Brain pericyte (primary cell): ENCODE measurements at regions not wholly inside any gene's neighbourhood (a gene's known extent, or its start where the extent isn't known, plus 50 kb on each side); places are given as distances from the start of the nearest gene placed in this dataset.
"Not testable (repeated sequence)": the region's sequence is repeated elsewhere in the genome, so short reads cannot be mapped to it uniquely, and the experiment has no call there.

ENCODE experiments used
- DNase-seq: peaks from one replicate; pipeline ENCODE4 v3.0.0-alpha.2; 2012; ENCODE audit warnings: low read depth, low spot score

DNA sequence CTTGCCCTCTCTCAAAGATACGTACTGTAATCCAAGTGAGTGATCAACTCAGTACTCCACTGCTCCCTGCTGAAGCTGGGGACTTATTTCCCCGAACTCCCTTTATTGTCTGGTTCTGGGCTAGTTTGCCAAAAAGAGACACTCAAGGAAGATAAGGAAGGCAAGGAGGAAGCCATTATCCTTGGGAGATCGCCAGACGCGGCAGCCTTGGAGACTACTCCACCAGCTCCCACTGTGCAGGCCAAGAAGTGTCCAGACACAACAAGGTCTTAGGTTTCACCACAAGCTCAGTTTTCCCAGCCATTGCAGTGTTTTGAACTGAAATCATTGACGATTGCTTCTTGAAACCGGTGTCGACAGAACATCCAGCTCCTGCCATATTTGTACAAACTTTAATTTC, 439.6 kb upstream of the UBE2E3 start:
- no peak for DNase-seq

DNA sequence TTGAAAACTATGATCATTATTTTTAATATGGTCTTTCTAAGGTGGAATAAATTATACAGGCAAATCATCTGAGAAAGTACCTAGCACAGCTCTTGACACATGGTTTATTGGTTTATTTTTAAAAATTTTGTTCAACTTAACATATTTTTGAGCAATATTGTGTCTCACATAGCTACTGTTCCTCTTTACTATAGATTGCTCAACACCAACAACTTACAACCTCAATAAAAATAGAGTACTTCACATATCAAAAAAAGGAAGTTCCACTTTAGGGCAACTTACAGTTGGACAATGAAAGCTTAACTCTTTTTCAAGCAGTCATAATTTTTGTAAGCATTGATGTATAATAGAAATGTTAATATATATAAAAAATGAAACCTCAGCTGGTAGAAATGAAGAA, 440.9 kb upstream of the UBE2E3 start:
- no peak for DNase-seq

DNA sequence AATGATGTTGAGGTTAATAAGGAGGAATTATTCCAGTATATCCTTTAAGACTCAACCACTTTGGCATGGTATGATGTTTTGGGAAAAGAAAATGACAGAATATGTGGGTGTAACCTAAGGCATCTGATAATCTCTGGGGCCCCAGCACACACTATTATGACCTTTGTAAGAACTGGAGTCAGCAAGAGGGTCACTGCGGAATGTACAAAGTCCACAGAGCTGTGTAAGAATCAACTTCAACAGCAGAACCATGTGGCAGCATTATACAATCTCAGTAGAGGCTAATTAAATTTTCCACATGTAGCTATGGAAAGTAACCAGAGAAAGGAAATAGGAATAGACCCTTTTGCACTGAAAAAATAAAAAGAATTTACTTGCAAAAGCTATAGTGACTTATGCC, 445.1 kb upstream of the UBE2E3 start:
- no peak for DNase-seq

DNA sequence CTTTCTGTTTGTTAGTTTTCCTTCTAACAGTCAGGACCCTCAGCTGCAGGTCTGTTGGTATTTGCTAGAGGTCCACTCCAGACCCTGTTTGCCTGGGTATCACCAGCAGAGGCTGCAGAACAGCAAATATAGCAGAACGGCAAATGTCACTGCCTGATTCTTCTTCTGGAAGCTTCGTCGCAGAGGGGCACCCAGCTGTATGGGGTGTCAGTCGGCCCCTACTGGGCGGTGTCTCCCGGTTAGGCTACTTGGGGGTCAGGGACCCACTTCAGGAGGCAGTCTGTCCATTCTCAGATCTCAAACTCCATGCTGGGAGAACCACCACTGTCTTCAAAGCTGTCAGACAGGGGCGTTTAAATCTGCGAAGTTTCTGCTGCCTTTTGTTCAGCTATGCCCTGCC, 448.6 kb upstream of the UBE2E3 start:
- DNase-seq, result not testable (repeated sequence)

DNA sequence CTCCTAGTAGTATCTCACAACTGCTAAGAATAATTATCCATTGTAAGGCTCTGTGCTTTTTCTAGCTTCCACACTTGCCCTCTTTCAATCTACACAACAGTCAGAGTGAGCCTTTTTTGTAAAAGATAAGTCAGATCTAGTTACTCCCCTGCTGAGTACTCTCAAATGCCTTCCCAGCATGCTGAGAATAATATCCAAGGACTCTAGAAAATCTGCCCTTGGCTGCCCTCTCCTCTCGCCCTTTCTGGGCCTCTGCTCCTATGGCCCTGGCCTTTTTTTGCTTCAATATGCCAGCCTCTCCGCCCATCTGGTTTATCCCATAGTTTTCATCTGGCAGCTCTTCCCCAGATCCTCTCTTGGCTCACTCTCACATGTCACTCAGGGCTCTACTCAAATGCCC, 455.9 kb upstream of the UBE2E3 start:
- no peak for DNase-seq

DNA sequence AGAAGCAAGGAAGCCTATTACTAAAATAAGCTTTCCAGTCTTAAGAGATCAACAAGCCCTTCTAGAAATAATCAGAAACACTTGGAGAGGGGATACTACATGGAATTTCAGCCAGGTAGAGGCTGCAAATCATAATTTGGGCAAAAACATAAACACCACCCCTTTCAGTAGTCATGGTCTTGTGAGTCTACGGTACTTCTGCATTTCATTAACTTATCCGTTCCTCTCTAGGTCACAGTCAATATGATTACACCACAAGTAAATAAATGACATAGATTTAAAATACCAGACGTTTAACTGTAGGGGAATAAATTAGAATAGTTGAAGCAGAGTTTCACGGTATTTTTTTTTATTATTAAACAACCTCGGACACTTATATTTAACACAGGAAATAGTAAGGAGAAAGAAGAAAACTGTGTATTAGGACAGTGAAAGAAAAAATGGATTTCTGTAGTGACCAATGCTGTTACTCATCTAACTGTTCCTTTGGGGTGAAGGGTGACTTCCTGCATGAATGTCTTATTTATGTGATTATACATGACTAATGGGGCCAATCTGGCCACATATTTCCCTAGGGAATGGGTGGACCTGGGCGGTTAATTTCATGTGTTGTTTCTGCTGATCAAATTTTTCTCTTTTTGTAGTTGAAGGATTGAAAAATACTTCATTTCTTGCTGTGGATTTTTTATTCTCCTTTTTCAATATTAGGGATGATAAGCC, 456.6 kb upstream of the UBE2E3 start:
- DNase-seq, result no peak

DNA sequence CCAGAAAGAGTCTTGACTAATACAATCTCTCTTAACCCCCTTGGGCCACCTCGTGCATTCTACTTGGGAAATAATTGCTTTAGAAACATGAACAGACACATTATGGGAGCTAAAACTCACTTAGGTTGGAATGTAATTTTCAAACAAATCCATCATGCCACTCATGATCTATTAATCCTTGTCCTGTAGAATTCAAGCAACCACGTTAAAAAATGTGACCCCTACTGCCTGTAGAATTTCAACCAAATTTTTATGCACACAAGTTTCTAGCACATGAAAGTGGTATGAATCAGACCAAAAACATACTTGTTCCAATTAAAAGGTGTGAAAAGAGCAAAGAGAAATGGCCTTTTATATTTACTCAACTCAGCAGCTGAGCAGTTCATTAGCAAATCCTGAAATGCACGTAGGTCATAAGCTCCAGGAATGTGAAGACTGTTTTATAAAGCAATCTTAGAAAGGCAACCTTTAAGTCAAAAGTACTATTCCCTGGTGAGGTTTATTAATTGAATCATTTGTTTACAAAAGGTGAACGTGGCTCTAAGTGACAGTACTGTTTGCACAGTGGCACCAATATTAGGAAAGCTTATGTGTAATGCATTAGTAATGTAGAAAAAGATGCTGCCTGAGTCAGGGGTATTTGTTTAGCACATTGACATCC, 459.4 kb upstream of the UBE2E3 start:
- DNase-seq, result no peak

DNA sequence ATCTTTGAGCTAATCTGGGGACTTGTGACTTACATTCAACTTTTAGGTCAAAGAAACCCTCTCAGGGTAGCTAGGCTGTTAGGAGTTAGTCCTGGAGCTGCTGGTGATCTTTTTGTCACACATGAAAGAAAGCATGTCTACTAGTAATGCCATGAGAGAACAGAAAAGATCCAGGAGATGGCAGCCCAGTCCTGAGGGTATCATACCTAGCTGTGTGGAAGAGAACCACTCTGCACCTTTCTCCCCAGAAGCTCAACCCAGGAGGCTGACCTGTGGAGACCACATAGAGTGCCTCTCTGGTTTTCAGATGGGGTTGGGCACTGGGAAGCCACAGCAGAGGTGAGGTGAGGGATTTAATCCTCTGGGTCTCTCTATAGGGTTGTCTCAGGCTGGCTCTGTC, 460.2 kb upstream of the UBE2E3 start:
- DNase-seq, result no peak

DNA sequence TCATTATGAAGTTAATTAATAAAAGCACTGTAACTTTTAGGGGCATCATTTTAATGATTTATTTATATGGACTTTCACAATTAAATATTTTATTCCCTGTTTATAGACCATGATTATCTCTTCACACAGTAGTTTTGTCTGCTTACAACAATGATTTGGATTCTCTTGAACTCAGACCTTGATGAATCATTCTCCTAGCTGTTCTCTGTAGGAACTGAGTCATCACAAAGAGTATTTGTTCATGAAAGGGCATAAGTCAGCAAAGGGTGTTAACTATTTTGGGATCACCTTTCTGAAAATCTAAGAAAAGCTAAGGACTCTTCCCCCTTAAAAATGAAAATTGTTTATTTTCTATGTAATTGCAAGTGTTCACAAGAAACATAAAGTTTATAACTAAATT, 461.1 kb upstream of the UBE2E3 start:
- no peak for DNase-seq

DNA sequence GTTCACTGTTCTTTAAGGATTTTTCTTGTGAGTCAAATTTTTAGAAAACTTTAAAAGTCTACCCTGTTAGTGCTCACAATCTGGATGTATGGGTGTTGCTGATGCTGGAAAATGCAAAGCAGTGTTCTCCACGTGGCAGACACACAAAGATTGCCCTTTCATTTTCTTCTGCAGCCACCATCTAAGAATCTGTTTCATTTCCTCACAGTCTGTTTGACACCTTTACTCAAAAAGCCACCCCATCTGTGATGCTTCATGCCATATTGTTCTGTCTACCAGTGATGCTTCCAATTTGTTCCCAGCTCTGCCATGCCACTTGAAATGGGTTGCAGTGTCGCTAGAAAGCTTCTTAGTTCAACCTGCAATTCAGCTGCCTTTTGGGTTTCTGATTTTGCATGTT, 464.2 kb upstream of the UBE2E3 start:
- DNase-seq, result no peak

DNA sequence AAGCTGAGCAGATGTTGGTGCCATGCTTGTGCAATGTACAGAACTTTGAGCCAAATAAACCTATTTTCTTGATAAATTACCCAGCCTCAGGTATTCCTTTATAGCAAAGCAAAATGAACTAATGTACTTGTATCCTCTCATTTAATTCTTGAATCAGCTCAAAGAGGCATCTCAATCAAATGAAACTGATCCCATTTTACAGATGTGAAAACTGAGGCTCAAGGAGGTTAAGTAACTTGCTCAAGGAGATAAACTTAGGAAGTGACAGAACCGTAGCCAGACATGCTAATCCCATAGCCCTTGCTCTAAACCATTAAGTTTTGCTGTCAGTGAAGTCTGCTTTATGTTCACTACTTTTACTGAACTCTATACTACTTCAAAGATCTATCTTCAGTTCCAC, 467.0 kb upstream of the UBE2E3 start:
- DNase-seq, result no peak

DNA sequence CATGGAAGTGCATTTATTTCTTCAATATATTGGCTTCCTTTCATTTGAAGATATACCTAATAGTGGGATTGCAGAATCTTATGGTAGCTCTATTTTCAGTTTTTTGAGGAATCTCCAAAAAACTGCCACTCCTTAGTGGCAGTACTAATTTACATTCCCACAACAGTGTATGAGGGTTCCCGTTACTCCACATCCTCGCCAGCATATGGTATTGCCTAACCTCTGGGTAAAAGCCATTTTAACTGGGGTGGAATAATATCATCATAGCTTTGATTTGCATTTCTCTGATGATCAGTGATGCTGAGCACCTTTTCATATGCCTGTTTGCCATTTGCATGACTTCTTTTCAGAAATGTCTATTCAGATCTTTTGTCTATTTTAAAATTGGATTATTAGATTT, 471.9 kb upstream of the UBE2E3 start:
- no peak for DNase-seq

DNA sequence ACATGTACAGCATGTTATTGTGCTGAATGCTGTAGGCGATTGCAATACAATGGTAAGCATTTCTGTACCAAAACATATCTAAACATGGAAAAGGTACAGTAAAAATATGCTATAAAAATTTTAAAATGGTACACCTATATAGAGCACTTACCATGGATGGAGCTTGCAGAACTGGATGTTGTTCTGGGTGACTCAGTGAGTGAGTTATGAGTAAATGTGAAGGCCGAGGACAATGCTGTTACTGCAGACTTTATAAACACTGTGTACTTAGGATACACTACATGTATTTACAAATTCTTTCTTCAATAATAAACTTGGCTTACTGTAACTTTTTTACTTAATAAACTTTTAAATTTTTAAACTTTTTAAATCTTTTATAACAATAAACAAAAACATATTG, 473.4 kb upstream of the UBE2E3 start:
- DNase-seq, result no peak

DNA sequence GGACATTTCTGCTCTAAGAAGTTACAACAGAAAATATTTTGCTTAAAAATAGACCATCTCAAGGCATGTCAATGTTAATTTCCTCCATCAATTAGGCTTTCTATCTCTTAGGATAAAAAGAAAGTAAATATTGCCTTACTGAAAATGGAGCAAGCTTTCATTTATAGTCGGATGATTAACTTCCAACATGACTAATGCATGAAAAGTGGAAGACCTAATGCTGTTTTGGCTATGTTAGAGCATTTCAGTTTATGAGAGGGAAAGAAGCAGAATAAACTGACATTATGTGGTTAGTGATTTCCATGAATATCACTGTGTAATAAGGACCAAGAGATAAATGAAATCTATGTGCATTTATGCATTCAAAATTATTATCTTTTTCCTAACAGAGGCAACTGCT, 475.2 kb upstream of the UBE2E3 start:
- no peak for DNase-seq

DNA sequence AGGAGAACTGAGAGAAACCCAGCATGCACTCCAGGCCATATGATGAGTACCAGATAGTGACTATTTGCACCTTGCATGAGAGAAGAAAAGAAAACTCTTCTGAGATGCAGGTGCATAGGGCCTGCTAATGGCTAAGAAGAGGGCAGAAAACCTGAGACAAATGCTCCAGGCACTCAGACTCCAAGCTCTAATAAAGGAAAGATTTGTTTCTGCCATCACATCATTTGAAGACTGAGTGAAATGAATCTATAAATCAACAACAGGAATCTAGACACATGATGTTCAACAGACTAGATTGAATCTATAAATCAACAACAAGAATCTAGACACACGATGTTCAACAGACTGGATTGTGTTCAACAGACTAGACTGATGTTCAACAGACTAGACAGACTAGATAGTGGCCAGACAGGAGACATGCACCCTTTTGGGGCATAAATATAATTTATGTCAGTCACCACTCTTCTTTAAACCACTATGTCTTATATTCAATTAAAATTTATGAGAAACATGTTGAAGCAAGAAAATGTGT, 482.7 kb upstream of the UBE2E3 start:
- no peak for DNase-seq

DNA sequence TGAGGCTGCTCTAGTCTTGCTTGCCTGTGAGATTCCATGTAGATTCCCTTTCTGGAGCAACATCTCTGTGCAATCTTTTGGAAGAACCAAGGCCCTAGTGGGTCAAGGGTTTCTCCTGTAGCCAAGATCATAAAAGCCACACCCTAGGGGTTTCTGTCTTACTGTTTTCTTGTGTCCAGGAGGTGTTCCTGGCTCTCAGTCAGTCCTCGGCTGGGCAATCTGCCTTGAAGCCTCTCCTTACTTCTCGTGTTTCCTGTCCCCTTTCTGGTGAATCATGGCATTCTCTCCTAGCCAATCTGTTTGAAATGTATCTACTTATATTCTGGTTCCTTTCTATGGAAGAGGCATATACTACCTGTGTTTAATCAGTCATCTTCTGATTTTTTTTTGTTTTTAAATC, 484.8 kb upstream of the UBE2E3 start:
- DNase-seq, result no peak

DNA sequence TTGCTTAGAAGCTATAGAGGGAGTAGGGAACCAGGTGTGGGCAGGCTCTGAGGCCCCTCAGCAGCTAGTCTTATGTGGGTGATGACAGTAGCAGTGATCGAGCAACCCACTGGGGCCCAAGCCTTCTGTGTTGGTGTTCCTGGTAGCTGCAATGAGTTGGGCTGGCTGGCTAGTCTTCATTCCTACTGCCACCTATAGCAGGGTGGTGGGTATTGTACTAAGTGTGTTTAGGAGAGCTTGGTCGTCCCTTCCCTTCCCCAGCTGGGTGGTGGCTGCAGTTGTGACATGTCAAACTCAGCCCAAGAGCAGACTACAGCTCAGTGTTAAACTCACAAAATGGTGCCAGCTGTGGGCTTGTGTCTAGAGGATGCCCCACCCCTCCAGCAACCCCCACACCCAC, 486.1 kb upstream of the UBE2E3 start:
- no peak for DNase-seq

DNA sequence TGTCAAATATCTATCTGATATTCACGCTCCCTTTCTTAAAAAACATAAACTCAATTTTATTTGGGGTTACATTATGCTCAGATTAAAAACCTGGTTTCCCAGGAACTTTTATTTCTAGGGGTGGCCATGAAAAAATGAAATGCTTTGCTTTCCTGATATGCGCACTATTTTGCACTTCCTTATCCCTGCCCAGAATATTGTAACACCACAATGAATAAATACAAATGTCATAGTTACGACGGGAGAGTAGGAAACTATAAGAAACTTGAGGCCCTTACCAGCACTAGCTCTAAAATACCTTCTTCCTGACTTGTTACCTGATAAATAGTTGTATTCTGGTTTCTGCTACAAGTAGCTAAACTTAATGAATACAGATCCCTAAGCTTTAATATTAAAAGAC, 475.6 kb upstream of the CWC22 start:
- no peak for DNase-seq

DNA sequence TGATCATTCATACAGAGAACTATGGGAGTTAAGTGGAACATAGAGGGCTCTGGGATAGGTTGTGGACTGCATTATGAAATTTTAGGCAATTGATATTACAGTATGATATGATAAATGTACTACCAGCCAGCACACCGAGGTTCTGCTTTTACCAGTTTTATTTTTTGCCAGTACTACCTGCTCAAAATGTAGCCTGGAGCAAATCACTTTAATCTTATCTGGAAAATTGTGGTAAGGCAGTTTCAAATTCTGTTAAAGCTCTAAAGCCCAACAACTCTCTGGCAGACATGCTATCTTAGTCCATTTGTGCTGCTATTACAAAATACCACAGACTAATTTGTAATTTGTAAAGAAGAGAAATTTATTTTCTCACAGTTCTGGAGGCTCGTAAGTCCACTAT, 474.9 kb upstream of the CWC22 start:
- no peak for DNase-seq

DNA sequence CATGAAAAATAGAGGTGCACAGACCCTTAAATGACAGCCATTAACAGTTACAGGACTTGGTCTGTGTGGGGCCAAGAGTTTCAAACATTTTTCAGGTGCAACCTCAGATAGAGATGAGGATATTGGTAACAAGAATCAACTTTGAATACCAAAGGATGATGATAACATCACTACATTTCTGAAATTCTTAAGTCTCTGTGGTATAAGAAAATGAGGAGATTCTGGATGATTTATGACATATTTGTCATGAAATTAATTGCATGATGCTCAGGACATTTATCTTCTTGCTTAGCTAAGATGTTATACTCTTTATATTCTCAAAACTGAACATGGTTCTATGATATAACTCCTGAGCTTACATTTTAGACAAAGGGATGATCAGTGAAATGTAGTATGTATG, 471.8 kb upstream of the CWC22 start:
- DNase-seq, result no peak

DNA sequence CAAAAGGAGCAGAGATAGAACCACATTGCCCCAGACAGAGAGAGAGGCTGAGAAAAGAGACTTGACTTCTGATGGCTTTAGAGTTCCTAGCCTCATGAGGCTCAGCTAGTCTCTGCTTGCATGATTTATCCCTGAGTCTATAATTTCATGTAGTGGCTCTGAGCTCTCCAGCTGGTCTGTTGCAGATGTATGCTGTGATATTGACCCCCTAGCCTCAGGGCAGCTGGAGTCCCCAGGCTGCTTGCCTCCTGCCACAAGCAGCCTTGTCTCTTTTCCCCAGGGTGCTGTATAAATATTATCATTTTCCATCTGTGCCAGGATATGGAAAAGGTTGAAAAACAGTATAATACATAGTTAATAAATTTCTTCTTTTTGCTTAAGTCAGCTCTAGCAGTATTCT, 467.6 kb upstream of the CWC22 start:
- peak; percentile 86 for DNase-seq

DNA sequence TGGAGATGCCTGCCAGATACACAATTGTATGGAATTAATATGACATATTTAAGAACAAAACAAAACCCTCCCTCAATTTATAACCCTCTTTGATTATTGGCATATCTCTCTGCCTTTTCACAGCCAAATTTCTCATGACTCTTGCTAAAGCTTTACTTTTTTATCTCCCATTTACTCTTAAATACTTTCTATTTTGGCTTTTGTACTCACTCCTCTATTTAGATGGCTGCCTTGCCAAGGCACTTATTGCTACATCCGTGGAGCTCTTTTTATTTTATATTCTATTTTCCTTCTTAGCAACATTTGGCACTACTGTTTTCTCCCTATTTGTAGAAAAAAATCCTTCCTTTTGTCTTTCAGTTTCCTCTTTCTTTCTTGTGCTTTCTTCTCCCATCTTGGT, 466.4 kb upstream of the CWC22 start:
- DNase-seq, result no peak

DNA sequence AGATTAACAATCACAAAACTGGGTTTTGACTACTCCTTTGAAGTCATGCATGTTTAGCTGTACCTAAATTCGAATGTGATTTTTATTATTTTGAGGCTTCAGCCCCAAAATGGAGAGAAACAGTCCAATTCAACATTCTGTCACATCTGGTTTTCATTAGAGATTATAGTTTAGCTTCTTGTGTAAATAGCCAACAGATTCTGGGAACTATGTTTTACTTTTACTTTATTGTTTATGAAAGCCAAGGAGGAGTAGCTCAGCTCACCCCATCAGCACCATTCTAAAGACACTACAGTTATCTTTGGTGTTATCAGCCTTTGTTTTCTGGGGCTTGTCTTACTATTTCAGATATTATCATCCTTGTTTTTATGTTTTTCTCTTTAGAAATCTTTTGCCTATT, 465.0 kb upstream of the CWC22 start:
- peak; percentile 42 for DNase-seq

DNA sequence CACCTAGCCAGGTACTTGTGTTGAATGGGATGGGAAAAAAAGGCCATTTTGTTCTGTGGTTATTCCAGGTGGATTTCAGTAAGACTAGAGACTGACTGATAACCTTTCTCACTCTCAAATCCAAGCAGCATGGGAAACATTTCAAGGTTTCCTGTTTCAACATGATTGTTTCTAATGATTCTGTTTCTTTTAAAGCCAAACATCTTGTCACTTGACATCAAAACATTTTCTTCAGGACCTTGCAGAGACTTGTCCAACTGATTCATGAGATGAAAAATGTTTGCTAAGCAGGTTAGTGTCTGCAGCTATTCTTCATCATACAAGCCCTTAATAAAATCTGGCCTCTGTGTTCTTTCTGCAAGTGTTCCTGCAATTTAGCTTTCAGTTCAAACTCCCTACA, 456.5 kb upstream of the CWC22 start:
- no peak for DNase-seq
